ENCODE measurements at regions not wholly inside any gene's neighbourhood (a gene's known extent, or its start where the extent isn't known, plus 50 kb on each side); places are given as distances from the start of the nearest gene placed in this dataset.

- Histone ChIP-seq H3K9ac (ENCODE audit: control insufficient read depth, insufficient read depth, low read length) (no peak overlapping the region), H3K27me3 (replicated peaks in 1 of 2; ENCODE audit: control insufficient read depth in 2 of 2, insufficient read depth in 2 of 2, low read length in 1 of 2) (no peaks in the 10 kb centered on the region), H3K4me3 (no peak overlapping the region), H3K4me1 (ENCODE audit: control insufficient read depth, insufficient read depth, low read length) (no peaks in the 10 kb centered on the region), H4K20me1 (ENCODE audit: control insufficient read depth, insufficient read depth) (no peaks in the 10 kb centered on the region), H3K27ac (ENCODE audit: control insufficient read depth, insufficient read depth) (no peak overlapping the region), H3K4me2 (ENCODE audit: control insufficient read depth, insufficient read depth) (no peak overlapping the region), H3K36me3 (ENCODE audit: control insufficient read depth in 2 of 2, insufficient read depth in 2 of 2, low read length in 1 of 2) (no peaks in the 10 kb centered on the region), H2AFZ (ENCODE audit: control insufficient read depth, low read depth, low read length) (no peak overlapping the region), H3K79me2 (ENCODE audit: control insufficient read depth, insufficient read depth, low read length) (no peaks in the 10 kb centered on the region), H3K9me3 (replicated peaks; ENCODE audit: control insufficient read depth, insufficient read depth, low read length) (no peaks in the 10 kb centered on the region)
- ChIA-PET RAD21 (ENCODE audit: unreplicated experiment) (no interaction called here), POLR2A (no interaction called here), CTCF (no interaction called here), SMC1A (ENCODE audit: uncharacterized antibody, unreplicated experiment) (no interaction called here)
- no peak for DNase-seq (ENCODE audit: low read depth, low spot score)
- no peak for ATAC-seq
- BruUV-seq (replicated peaks): no TSS peak
- 55% methylated on average over 5 of the region's 5 CpGs for WGBS (ENCODE audit: insufficient coverage, insufficient replicate concordance, low lambda C conversion rate, missing lambda C conversion rate)
- no peak for TF ChIP-seq CTCF (IDR thresholded peaks at IDR 0.05 in 2 of 3, conservative IDR thresholded peaks at IDR 0.05 in 1 of 3; ENCODE audit: control insufficient read depth in 2 of 3, extremely low read depth in 1 of 3, insufficient read depth in 1 of 3, low read depth in 3 of 3, low read length in 3 of 3)
- no peak for TF ChIP-seq ESRRA (IDR thresholded peaks at IDR 0.05; ENCODE audit: low read length)
- TF ChIP-seq MTA3 (IDR thresholded peaks at IDR 0.05; ENCODE audit: borderline replicate concordance, low read length): no peak
- intact Hi-C loops (cut with micrococcal nuclease; ENCODE audit: unreplicated experiment): no loop called here
- in situ Hi-C loops (cut with MboI): no loop called here
- no peak for FAIRE-seq
Observed at GRCh38 chr11:111021131-111021530, 224.4 kb upstream of the POU2AF2 start.

- no peak for DNase-seq (ENCODE audit: low read depth, low spot score)
- POLR2A ChIA-PET: no interaction called here
- FAIRE-seq: no peak
- no peaks in the 10 kb centered on the region for H3K9me3 ChIP-seq (replicated peaks; ENCODE audit: control insufficient read depth, insufficient read depth, low read length)
- 16% methylated on average over 10 of the region's 10 CpGs for WGBS (ENCODE audit: insufficient coverage, insufficient replicate concordance, low lambda C conversion rate, missing lambda C conversion rate)
- no peaks in the 10 kb centered on the region for H3K27me3 ChIP-seq (replicated peaks in 1 of 2; ENCODE audit: control insufficient read depth in 2 of 2, insufficient read depth in 2 of 2, low read length in 1 of 2)
- no peaks in the 10 kb centered on the region for H3K4me1 ChIP-seq (ENCODE audit: control insufficient read depth, insufficient read depth, low read length)
- SMC1A ChIA-PET (ENCODE audit: uncharacterized antibody, unreplicated experiment): no interaction called here
- in situ Hi-C loops (cut with MboI) (no loop called here), intact Hi-C loops (cut with micrococcal nuclease; ENCODE audit: unreplicated experiment) (no loop called here)
- no peaks in the 10 kb centered on the region for H4K20me1 ChIP-seq (ENCODE audit: control insufficient read depth, insufficient read depth)
- no peaks in the 10 kb centered on the region for H3K79me2 ChIP-seq (ENCODE audit: control insufficient read depth, insufficient read depth, low read length)
- H3K4me2 ChIP-seq (ENCODE audit: control insufficient read depth, insufficient read depth): no peak overlapping the region
- no peaks in the 10 kb centered on the region for H3K36me3 ChIP-seq (ENCODE audit: control insufficient read depth in 2 of 2, insufficient read depth in 2 of 2, low read length in 1 of 2)
- no peak overlapping the region for H3K4me3 ChIP-seq
- no TSS peak for BruUV-seq (replicated peaks)
- H2AFZ ChIP-seq (ENCODE audit: control insufficient read depth, low read depth, low read length): no peak overlapping the region
- ATAC-seq: no peak
- TF ChIP-seq NFYA (IDR thresholded peaks at IDR 0.05; ENCODE audit: borderline replicate concordance, low read depth, low read length) (no peak), E2F4 (IDR thresholded peaks at IDR 0.05; ENCODE audit: low read depth, low read length) (no peak), SPI1 (IDR thresholded peaks at IDR 0.05; ENCODE audit: borderline replicate concordance, insufficient read depth, low read depth, low read length) (no peak), ATF3 (IDR thresholded peaks at IDR 0.05; ENCODE audit: borderline replicate concordance, extremely low read depth, low read depth, low read length) (no peak), MTA2 (IDR thresholded peaks at IDR 0.05; ENCODE audit: low read depth) (no peak), ZNF207 (IDR thresholded peaks at IDR 0.05; ENCODE audit: borderline replicate concordance) (no peak), STAT3 (IDR thresholded peaks at IDR 0.05; ENCODE audit: low read depth, low read length) (no peak), RAD21 (IDR thresholded peaks at IDR 0.05; ENCODE audit: insufficient read depth, low read depth, low read length) (no peak)
- H3K27ac ChIP-seq (ENCODE audit: control insufficient read depth, insufficient read depth): no peak overlapping the region
- CTCF ChIA-PET: no interaction called here
- RAD21 ChIA-PET (ENCODE audit: unreplicated experiment): no interaction called here
- no peak overlapping the region for H3K9ac ChIP-seq (ENCODE audit: control insufficient read depth, insufficient read depth, low read length)
Observed at GRCh38 chr11:111019871-111020670, 225.5 kb upstream of the POU2AF2 start.

Data from GM12878 (cell line).